Sigmoid colon (tissue), 4 donors: ENCODE measurements at regions not wholly inside any gene's neighbourhood (a gene's known extent, or its start where the extent isn't known, plus 50 kb on each side); places are given as distances from the start of the nearest gene placed in this dataset.
"Not testable (repeated sequence)": the region's sequence is repeated elsewhere in the genome, so short reads cannot be mapped to it uniquely, and the experiment has no call there.

ENCODE experiments used
- EP300 ChIP-seq, 4 donors: sonication (generic); formaldehyde crosslinking; IDR thresholded peaks; one replicate each; pipeline ENCODE4 v1.6.1; 2017; ENCODE audit warnings: antibody characterized with exemption in 4 of 4
- POLR2A ChIP-seq, 2 donors: fragments of 450-650 bp; IDR thresholded peaks; one replicate each; pipeline ENCODE4 v1.6.1; 2016; ENCODE audit warnings: antibody characterized with exemption in 2 of 2, mild to moderate bottlenecking in 2 of 2, moderate library complexity in 2 of 2
- POLR2AphosphoS5 ChIP-seq, 4 donors: sonication (generic); formaldehyde crosslinking; IDR thresholded peaks; one replicate each; pipeline ENCODE4 v1.6.1; 2017; ENCODE audit warnings: antibody characterized with exemption in 4 of 4
- TF ChIP-seq, protein P1 (sequence below), 4 experiments: fragments of 450-650 bp in 3 of 4; fragments of 200-600 bp in 1 of 4; IDR thresholded peaks; one replicate each; pipeline ENCODE4 v1.5.1; 2016 to 2019; ENCODE audit warnings: antibody characterized with exemption in 4 of 4, mild to moderate bottlenecking in 3 of 4, moderate library complexity in 2 of 4

DNA sequence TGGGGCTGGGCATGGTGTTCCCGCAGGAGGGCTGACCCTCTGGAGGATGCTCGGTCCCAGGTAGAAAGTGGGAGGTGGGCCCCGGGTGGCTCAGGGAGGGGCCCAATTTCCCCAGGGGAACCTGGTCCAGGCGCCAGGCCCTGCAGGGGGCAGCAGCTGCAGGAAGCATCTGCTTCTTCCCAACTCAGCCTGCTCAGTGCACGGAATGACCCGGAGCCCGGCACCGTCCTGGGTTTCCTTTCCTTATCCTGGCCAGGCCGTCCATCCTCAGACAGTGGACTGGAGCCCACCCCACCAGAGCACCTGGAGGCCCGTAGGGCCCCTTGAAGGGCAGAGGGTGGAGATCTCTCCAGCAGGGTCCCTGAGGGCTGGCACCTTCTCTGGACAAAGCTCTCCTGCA is 111.0 kb downstream of the TMEM121 start:
- TF ChIP-seq, protein P1, sequence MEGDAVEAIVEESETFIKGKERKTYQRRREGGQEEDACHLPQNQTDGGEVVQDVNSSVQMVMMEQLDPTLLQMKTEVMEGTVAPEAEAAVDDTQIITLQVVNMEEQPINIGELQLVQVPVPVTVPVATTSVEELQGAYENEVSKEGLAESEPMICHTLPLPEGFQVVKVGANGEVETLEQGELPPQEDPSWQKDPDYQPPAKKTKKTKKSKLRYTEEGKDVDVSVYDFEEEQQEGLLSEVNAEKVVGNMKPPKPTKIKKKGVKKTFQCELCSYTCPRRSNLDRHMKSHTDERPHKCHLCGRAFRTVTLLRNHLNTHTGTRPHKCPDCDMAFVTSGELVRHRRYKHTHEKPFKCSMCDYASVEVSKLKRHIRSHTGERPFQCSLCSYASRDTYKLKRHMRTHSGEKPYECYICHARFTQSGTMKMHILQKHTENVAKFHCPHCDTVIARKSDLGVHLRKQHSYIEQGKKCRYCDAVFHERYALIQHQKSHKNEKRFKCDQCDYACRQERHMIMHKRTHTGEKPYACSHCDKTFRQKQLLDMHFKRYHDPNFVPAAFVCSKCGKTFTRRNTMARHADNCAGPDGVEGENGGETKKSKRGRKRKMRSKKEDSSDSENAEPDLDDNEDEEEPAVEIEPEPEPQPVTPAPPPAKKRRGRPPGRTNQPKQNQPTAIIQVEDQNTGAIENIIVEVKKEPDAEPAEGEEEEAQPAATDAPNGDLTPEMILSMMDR (IDR thresholded peaks at IDR 0.05) = not testable (repeated sequence)
- not testable (repeated sequence) for TF ChIP-seq POLR2AphosphoS5, EP300, POLR2A (IDR thresholded peaks at IDR 0.05)
